Vagina (tissue), 2 donors: ENCODE measurements at regions not wholly inside any gene's neighbourhood (a gene's known extent, or its start where the extent isn't known, plus 50 kb on each side); places are given as distances from the start of the nearest gene placed in this dataset.

Source experiments
- CTCF ChIP-seq, 3 experiments: fragments of 450-650 bp in 2 of 3; fragments of 200-600 bp in 1 of 3; sonication (generic) in 1 of 3; IDR thresholded peaks; one replicate each; pipeline ENCODE4 v1.5.1; 2017 to 2019; ENCODE audit warnings: antibody characterized with exemption in 3 of 3, mild to moderate bottlenecking in 2 of 3, moderate library complexity in 2 of 3
- POLR2A ChIP-seq, 2 donors: fragments of 450-650 bp; IDR thresholded peaks; one replicate each; pipeline ENCODE4 v1.6.1; 2017; ENCODE audit warnings: antibody characterized with exemption in 2 of 2, mild to moderate bottlenecking in 2 of 2, moderate library complexity in 2 of 2
- POLR2AphosphoS5 ChIP-seq, 2 donors: sonication (generic); formaldehyde crosslinking; IDR thresholded peaks; one replicate each; pipeline ENCODE4 v1.9.0; 2017; ENCODE audit warnings: antibody characterized with exemption in 2 of 2, mild to moderate bottlenecking in 2 of 2, low read depth in 1 of 2; ENCODE audit not compliant: insufficient read depth in 1 of 2

GRCh38 chr13:56615572-56615971, 525.1 kb upstream of the PRR20A start:
- TF ChIP-seq POLR2A (IDR thresholded peaks at IDR 0.05) (no peak), CTCF (IDR thresholded peaks at IDR 0.05) (no peak), POLR2AphosphoS5 (IDR thresholded peaks at IDR 0.05; ENCODE audit: insufficient read depth in 1 of 2, low read depth in 1 of 2) (no peak)
